SH-SY5Y (cell line): ENCODE measurements at regions not wholly inside any gene's neighbourhood (a gene's known extent, or its start where the extent isn't known, plus 50 kb on each side); places are given as distances from the start of the nearest gene placed in this dataset.

Experiments used
- GATA2 ChIP-seq: IDR thresholded peaks from 2 replicates; pipeline ENCODE4 v1.6.1; 2011; ENCODE audit warnings: mild to moderate bottlenecking, low read depth, low read length
- GATA3 ChIP-seq: IDR thresholded peaks from 2 replicates; pipeline ENCODE4 v1.6.1; 2011; ENCODE audit warnings: low read depth, mild to moderate bottlenecking, low read length, moderate library complexity

GRCh38 chr6:126716032-126716431 is 376.1 kb downstream of the CENPW start:
- TF ChIP-seq GATA2 (no peak), GATA3 (no peak)
